Epithelial cell of proximal tubule (primary cell): ENCODE measurements at regions not wholly inside any gene's neighbourhood (a gene's known extent, or its start where the extent isn't known, plus 50 kb on each side); places are given as distances from the start of the nearest gene placed in this dataset.

Source experiments
- DNase-seq: peaks from one replicate; pipeline ENCODE4 v3.0.0-alpha.2; 2011; ENCODE audit warnings: low read depth
- H3K4me3 ChIP-seq: 2 replicates; pipeline ENCODE4 v1.5.1; 2011; ENCODE audit warnings: low read depth, mild to moderate bottlenecking, low read length
- CTCF ChIP-seq: conservative IDR thresholded peaks from 2 replicates; pipeline ENCODE4 v1.5.1; 2012; ENCODE audit warnings: low read depth, mild to moderate bottlenecking, low read length

DNA sequence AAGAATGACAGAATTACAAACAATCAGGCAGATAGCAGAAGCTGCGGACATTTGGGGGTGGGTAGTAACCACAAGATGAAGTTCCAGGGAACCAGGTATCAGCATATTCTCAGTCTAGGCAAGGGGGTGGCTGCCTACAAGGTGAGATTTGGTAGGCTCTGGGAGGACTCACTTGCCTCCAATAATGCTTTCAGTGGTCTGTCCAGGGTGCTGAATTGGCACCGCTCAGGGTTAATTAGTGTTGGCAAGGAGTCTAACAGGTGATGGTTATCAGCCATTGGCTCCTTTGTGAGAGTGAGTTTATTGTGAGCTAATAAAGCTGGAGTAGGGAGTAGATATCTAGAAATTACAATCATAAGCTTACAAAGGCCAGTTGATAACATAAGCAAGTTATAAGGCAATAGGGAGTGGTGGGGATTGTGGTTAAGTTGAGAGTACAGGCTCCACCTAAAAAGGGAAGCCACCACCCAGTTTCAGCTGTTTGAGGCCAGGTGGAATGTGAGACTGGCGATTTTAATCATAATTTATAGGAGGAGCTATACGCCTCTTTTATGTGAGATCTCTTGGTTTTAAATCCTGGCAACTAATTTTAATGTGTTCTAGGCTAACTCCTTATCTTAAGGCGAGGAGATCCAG is 320.5 kb downstream of the MIAT start:
- no peak for DNase-seq
- H3K4me3 ChIP-seq = no peak overlapping the region
- TF ChIP-seq CTCF = no peak

GRCh38 chr22:26979294-26979693 is 321.9 kb downstream of the MIAT start:
- no peak overlapping the region for H3K4me3 ChIP-seq
- no peak for DNase-seq
- TF ChIP-seq CTCF = no peak

GRCh38 chr22:26981111-26981510 is 323.7 kb downstream of the MIAT start:
- DNase-seq = no peak
- no peak for TF ChIP-seq CTCF
- H3K4me3 ChIP-seq = no peak overlapping the region

- DNase-seq = no peak
- TF ChIP-seq CTCF = no peak
- no peak overlapping the region for H3K4me3 ChIP-seq
Measured at GRCh38 chr22:26981541-26981940, 324.2 kb downstream of the MIAT start.

DNA sequence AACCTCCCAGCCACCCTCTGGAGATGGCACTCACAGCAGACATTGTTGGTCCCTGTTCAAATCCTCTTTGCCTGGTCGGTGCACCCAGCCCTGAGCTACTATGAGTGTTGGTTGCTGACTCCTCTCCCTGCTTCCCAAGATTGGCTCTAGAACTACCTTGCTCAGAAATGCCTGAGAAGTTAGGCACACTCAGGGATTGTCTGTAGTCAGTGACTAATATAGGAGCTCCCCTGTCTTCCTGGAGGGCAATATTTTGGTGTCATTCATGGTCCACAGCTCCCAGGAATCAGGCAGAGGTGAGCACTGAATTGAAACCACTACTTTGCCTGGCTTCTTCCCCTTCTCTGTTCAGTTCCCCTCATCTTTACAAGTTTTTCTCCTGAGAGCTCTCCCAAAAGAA is 325.9 kb downstream of the MIAT start:
- no peak overlapping the region for H3K4me3 ChIP-seq
- DNase-seq = no peak
- no peak for TF ChIP-seq CTCF

DNA sequence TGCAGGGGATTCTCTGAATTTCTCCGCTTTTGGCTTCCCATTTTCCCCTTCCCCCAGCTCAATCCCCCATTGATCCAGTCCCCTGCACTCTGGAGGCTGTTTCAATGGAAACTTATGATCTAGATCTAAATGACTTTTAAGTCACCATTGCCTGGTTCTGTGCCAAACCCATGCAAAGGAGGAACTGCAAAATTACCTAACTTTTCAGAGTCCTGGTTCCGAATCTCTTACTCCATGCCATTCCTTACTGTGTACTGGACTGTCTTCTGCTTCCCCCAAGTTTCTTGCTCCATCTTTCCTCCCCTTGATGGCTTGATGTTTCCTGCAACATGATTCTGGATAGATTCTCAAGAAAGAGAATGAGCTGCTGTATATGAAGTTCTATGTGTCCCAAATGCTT is 327.8 kb downstream of the MIAT start:
- no peak for DNase-seq
- H3K4me3 ChIP-seq = no peak overlapping the region
- no peak for TF ChIP-seq CTCF

DNA sequence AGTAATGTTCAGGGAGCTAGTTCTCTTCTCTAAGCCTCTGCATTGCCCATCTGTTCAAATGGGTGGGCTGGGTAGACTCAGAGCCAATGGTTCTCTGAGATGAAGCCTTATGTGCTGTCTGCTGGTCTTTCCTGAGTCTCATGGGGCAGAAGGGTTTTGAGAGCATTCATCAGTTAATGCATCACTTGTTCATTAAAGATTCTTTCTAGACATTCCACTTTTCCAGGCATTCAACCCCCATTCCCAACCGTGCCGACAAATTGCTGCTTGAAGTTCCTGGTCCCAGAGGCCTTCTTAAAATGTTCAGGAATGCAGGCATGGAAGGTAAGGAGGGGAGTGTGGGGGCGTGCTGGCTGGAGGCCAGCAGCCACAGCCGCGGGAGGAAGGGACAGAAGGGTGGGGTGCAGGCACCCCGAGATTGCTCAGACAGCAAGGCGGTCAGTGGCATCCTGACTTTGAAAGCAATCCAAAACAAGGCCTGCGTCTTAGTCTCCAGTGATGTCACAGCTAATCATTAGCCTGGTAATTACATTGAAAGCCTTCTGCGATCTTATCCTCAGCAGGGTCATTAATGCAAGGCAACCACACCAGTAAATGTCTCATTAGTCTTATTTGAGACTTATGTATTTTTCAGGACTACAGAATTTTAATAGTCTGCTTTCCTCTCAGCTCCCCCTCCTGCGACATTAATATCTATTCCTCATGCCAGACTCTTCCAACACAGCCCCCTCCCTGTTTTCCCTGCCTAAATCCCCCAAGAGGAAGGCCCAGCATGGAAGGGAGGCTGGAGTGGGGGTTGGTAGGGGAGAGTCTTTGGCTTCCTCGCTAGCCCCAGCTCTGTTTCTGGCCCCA is 328.8 kb downstream of the MIAT start:
- no peak for TF ChIP-seq CTCF
- no peak for DNase-seq
- H3K4me3 ChIP-seq = no peak overlapping the region
